Chondrocyte (in vitro differentiated cells): ENCODE measurements at regions not wholly inside any gene's neighbourhood (a gene's known extent, or its start where the extent isn't known, plus 50 kb on each side); places are given as distances from the start of the nearest gene placed in this dataset.

ENCODE experiments used
- DNase-seq: peaks from one replicate; pipeline ENCODE4 v3.0.0; 2021; ENCODE audit warnings: mixed read lengths, low spot score
- H3K27ac Mint-ChIP-seq: one replicate; pipeline ENCODE4 v1.8.0; 2021; ENCODE audit warnings: mild to moderate bottlenecking, moderate library complexity, mixed read lengths; ENCODE audit not compliant: unreplicated experiment
- H3K27me3 Mint-ChIP-seq: 2 replicates; pipeline ENCODE4 v1.8.0; 2021; ENCODE audit warnings: low read depth, mixed read lengths
- H3K36me3 Mint-ChIP-seq: 2 replicates; pipeline ENCODE4 v1.8.0; 2021; ENCODE audit warnings: low read depth, mixed read lengths
- H3K4me1 Mint-ChIP-seq: 2 replicates; pipeline ENCODE4 v1.8.0; 2021; ENCODE audit warnings: low read depth, mild to moderate bottlenecking, mixed read lengths
- H3K4me3 Mint-ChIP-seq: one replicate; pipeline ENCODE4 v1.8.0; 2021; ENCODE audit warnings: mild to moderate bottlenecking, moderate library complexity, mixed read lengths; ENCODE audit not compliant: unreplicated experiment
- H3K9me3 Mint-ChIP-seq: 2 replicates; pipeline ENCODE4 v1.8.0; 2021; ENCODE audit warnings: low read depth, mixed read lengths
- CTCF ChIP-seq: fragments of 200-600 bp; sonication (generic); IDR thresholded peaks from 2 replicates; pipeline ENCODE4 v1.5.0; 2021; ENCODE audit warnings: antibody characterized with exemption, mild to moderate bottlenecking, moderate library complexity

- H3K9me3 Mint-ChIP-seq: no peaks in the 10 kb centered on the region
- no peak for DNase-seq
- H3K27ac Mint-ChIP-seq: no peak overlapping the region
- peaks cover 47% of the 10 kb centered on the region for H3K27me3 Mint-ChIP-seq
- no peak overlapping the region for H3K4me3 Mint-ChIP-seq
- peaks cover 6% of the 10 kb centered on the region for H3K4me1 Mint-ChIP-seq
- no peaks in the 10 kb centered on the region for H3K36me3 Mint-ChIP-seq
- no peak for TF ChIP-seq CTCF
These were observed 68.6 kb upstream of the NEURL1B start for GRCh38 chr5:172572440-172572839.

GRCh38 chr5:172571892-172572291, 69.2 kb upstream of the NEURL1B start:
- TF ChIP-seq CTCF: no peak
- Mint-ChIP-seq H3K27ac (no peak overlapping the region), H3K27me3 (peaks cover 44% of the 10 kb centered on the region), H3K36me3 (no peaks in the 10 kb centered on the region), H3K4me1 (peaks cover 6% of the 10 kb centered on the region), H3K9me3 (no peaks in the 10 kb centered on the region), H3K4me3 (no peak overlapping the region)
- DNase-seq: no peak

- TF ChIP-seq CTCF: no peak
- H3K27ac Mint-ChIP-seq: no peak overlapping the region
- no peak for DNase-seq
- no peaks in the 10 kb centered on the region for H3K9me3 Mint-ChIP-seq
- H3K4me1 Mint-ChIP-seq: peaks cover 6% of the 10 kb centered on the region
- peaks cover 42% of the 10 kb centered on the region for H3K27me3 Mint-ChIP-seq
- no peak overlapping the region for H3K4me3 Mint-ChIP-seq
- H3K36me3 Mint-ChIP-seq: no peaks in the 10 kb centered on the region
These were observed 69.7 kb upstream of the NEURL1B start for GRCh38 chr5:172571413-172571812.

GRCh38 chr5:172570594-172571334, 70.3 kb upstream of the NEURL1B start:
- no peak for DNase-seq
- TF ChIP-seq CTCF: no peak
- H3K27me3 Mint-ChIP-seq: peaks cover 42% of the 10 kb centered on the region
- peaks cover 6% of the 10 kb centered on the region for H3K4me1 Mint-ChIP-seq
- H3K9me3 Mint-ChIP-seq: no peaks in the 10 kb centered on the region
- H3K27ac Mint-ChIP-seq: no peak overlapping the region
- no peaks in the 10 kb centered on the region for H3K36me3 Mint-ChIP-seq
- H3K4me3 Mint-ChIP-seq: no peak overlapping the region

GRCh38 chr5:172569861-172570558, 71.1 kb upstream of the NEURL1B start:
- no peak overlapping the region for H3K4me3 Mint-ChIP-seq
- H3K4me1 Mint-ChIP-seq: peaks cover 6% of the 10 kb centered on the region
- no peak for DNase-seq
- H3K36me3 Mint-ChIP-seq: no peaks in the 10 kb centered on the region
- H3K27ac Mint-ChIP-seq: no peak overlapping the region
- peaks cover 42% of the 10 kb centered on the region for H3K27me3 Mint-ChIP-seq
- TF ChIP-seq CTCF: no peak
- H3K9me3 Mint-ChIP-seq: no peaks in the 10 kb centered on the region
